ENCODE measurements at regions not wholly inside any gene's neighbourhood (a gene's known extent, or its start where the extent isn't known, plus 50 kb on each side); places are given as distances from the start of the nearest gene placed in this dataset.

GRCh38 chr2:164141271-164141670, 405.5 kb upstream of the FIGN start:
- Histone ChIP-seq H3K36me3 (no peaks in the 10 kb centered on the region), H3K27ac (no peak overlapping the region), H3K4me3 (no peak overlapping the region), H3K4me1 (no peaks in the 10 kb centered on the region), H3K27me3 (no peaks in the 10 kb centered on the region), H3K9me3 (no peaks in the 10 kb centered on the region)
- TF ChIP-seq POLR2AphosphoS5 (IDR thresholded peaks at IDR 0.05) (no peak), POLR2A (IDR thresholded peaks at IDR 0.05) (no peak), CTCF (IDR thresholded peaks at IDR 0.05) (no peak), EP300 (IDR thresholded peaks at IDR 0.05) (no peak)
- 19% methylated on average over 1 of the region's 1 CpG for WGBS
- DNase-seq (ENCODE audit: low spot score in 2 of 2) = no peak

- no peaks in the 10 kb centered on the region for H3K27me3 ChIP-seq
- TF ChIP-seq CTCF (IDR thresholded peaks at IDR 0.05) (no peak), POLR2AphosphoS5 (IDR thresholded peaks at IDR 0.05) (no peak), POLR2A (IDR thresholded peaks at IDR 0.05) (no peak), EP300 (IDR thresholded peaks at IDR 0.05) (no peak)
- WGBS = 86% methylated on average over 4 of the region's 4 CpGs
- H3K4me3 ChIP-seq = no peak overlapping the region
- no peaks in the 10 kb centered on the region for H3K4me1 ChIP-seq
- no peak overlapping the region for H3K27ac ChIP-seq
- DNase-seq (ENCODE audit: low spot score in 2 of 2) = no peak
- no peaks in the 10 kb centered on the region for H3K9me3 ChIP-seq
- no peaks in the 10 kb centered on the region for H3K36me3 ChIP-seq
Measured at GRCh38 chr2:164138750-164139149, 402.9 kb upstream of the FIGN start.

- H3K36me3 ChIP-seq = no peaks in the 10 kb centered on the region
- DNase-seq (ENCODE audit: low spot score in 2 of 2) = no peak
- H3K4me3 ChIP-seq = no peak overlapping the region
- TF ChIP-seq POLR2AphosphoS5 (IDR thresholded peaks at IDR 0.05) (no peak), EP300 (IDR thresholded peaks at IDR 0.05) (no peak), CTCF (IDR thresholded peaks at IDR 0.05) (no peak), POLR2A (IDR thresholded peaks at IDR 0.05) (no peak)
- H3K4me1 ChIP-seq = no peaks in the 10 kb centered on the region
- 73% methylated on average over 4 of the region's 4 CpGs for WGBS
- H3K9me3 ChIP-seq = no peaks in the 10 kb centered on the region
- no peaks in the 10 kb centered on the region for H3K27me3 ChIP-seq
- H3K27ac ChIP-seq = no peak overlapping the region
Measured at GRCh38 chr2:164134336-164134735, 398.5 kb upstream of the FIGN start.

GRCh38 chr2:164127971-164128527, 392.2 kb upstream of the FIGN start:
- DNase-seq (ENCODE audit: low spot score in 2 of 2) = no peak
- Histone ChIP-seq H3K27ac (no peak overlapping the region), H3K27me3 (no peaks in the 10 kb centered on the region), H3K36me3 (no peaks in the 10 kb centered on the region), H3K9me3 (no peaks in the 10 kb centered on the region), H3K4me1 (no peaks in the 10 kb centered on the region), H3K4me3 (no peak overlapping the region)
- 86% methylated on average over 9 of the region's 9 CpGs for WGBS
- TF ChIP-seq EP300 (IDR thresholded peaks at IDR 0.05) (no peak), POLR2AphosphoS5 (IDR thresholded peaks at IDR 0.05) (no peak), CTCF (IDR thresholded peaks at IDR 0.05) (no peak), POLR2A (IDR thresholded peaks at IDR 0.05) (no peak)

GRCh38 chr2:164126960-164127660, 391.3 kb upstream of the FIGN start:
- Histone ChIP-seq H3K36me3 (no peaks in the 10 kb centered on the region), H3K4me1 (no peaks in the 10 kb centered on the region), H3K4me3 (no peak overlapping the region), H3K27ac (no peak overlapping the region), H3K27me3 (no peaks in the 10 kb centered on the region), H3K9me3 (no peaks in the 10 kb centered on the region)
- DNase-seq (ENCODE audit: low spot score in 2 of 2) = no peak
- 78% methylated on average over 7 of the region's 7 CpGs for WGBS
- TF ChIP-seq POLR2A (IDR thresholded peaks at IDR 0.05) (no peak), CTCF (IDR thresholded peaks at IDR 0.05) (no peak), EP300 (IDR thresholded peaks at IDR 0.05) (no peak), POLR2AphosphoS5 (IDR thresholded peaks at IDR 0.05) (no peak)

All from suprapubic skin (tissue), 4 donors.